GM19372 (cell line): ENCODE measurements at regions not wholly inside any gene's neighbourhood (a gene's known extent, or its start where the extent isn't known, plus 50 kb on each side); places are given as distances from the start of the nearest gene placed in this dataset.

Experiments used
- ATAC-seq: cut with Tn5 transposase; IDR thresholded peaks from one replicate; pipeline ENCODE4 v1.9.1; 2021; ENCODE audit warnings: mild to moderate bottlenecking, low read depth, moderate library complexity; ENCODE audit not compliant: unreplicated experiment

GRCh38 chr2:139864821-139865302 lies 1084.7 kb upstream of the NXPH2 start:
- no peak for ATAC-seq

- ATAC-seq, result no peak
These were observed 1074.7 kb upstream of the NXPH2 start for GRCh38 chr2:139854769-139855483.

GRCh38 chr2:139850254-139850890 lies 1070.2 kb upstream of the NXPH2 start:
- ATAC-seq, result no peak

GRCh38 chr2:139836769-139837168 lies 1056.6 kb upstream of the NXPH2 start:
- ATAC-seq, result no peak

- ATAC-seq, result no peak
These were observed 1054.9 kb upstream of the NXPH2 start for GRCh38 chr2:139835101-139835500.

GRCh38 chr2:139828011-139828410 lies 1047.8 kb upstream of the NXPH2 start:
- no peak for ATAC-seq

GRCh38 chr2:139825726-139826125 lies 1045.5 kb upstream of the NXPH2 start:
- no peak for ATAC-seq

- no peak for ATAC-seq
These were observed 1039.1 kb upstream of the NXPH2 start for GRCh38 chr2:139819273-139819796.

GRCh38 chr2:139814458-139814857 lies 1034.3 kb upstream of the NXPH2 start:
- no peak for ATAC-seq

GRCh38 chr2:139813340-139813739 lies 1033.2 kb upstream of the NXPH2 start:
- ATAC-seq, result no peak

GRCh38 chr2:139805441-139805840 lies 1025.3 kb upstream of the NXPH2 start:
- no peak for ATAC-seq

GRCh38 chr2:139798391-139798790 lies 1018.2 kb upstream of the NXPH2 start:
- no peak for ATAC-seq

- ATAC-seq, result no peak
These were observed 1010.9 kb upstream of the NXPH2 start for GRCh38 chr2:139790807-139791752.

GRCh38 chr2:139790136-139790535 lies 1009.9 kb upstream of the NXPH2 start:
- no peak for ATAC-seq

GRCh38 chr2:139778732-139779131 lies 998.5 kb upstream of the NXPH2 start:
- no peak for ATAC-seq

GRCh38 chr2:139773720-139774277 lies 993.6 kb upstream of the NXPH2 start:
- no peak for ATAC-seq

GRCh38 chr2:139769633-139770032 lies 989.4 kb upstream of the NXPH2 start:
- no peak for ATAC-seq

GRCh38 chr2:139763705-139764104 lies 983.5 kb upstream of the NXPH2 start:
- ATAC-seq, result no peak

- no peak for ATAC-seq
These were observed 978.9 kb upstream of the NXPH2 start for GRCh38 chr2:139759000-139759505.

GRCh38 chr2:139746901-139747300 lies 966.7 kb upstream of the NXPH2 start:
- ATAC-seq, result no peak
